Suprapubic skin (tissue), 4 donors: ENCODE measurements at regions not wholly inside any gene's neighbourhood (a gene's known extent, or its start where the extent isn't known, plus 50 kb on each side); places are given as distances from the start of the nearest gene placed in this dataset.

ENCODE experiments used
- DNase-seq, 2 donors: peaks; one replicate each; pipeline ENCODE4 v3.0.0-alpha.2; 2019; ENCODE audit warnings: low spot score in 2 of 2
- H3K27ac ChIP-seq: fragments of 200-600 bp; sonication (generic); one replicate; pipeline ENCODE4 v1.5.1; 2019
- H3K27me3 ChIP-seq: fragments of 200-600 bp; sonication (generic); one replicate; pipeline ENCODE4 v1.5.1; 2019
- H3K36me3 ChIP-seq: fragments of 200-600 bp; sonication (generic); one replicate; pipeline ENCODE4 v1.5.1; 2019
- H3K4me1 ChIP-seq: fragments of 200-600 bp; sonication (generic); one replicate; pipeline ENCODE4 v1.5.1; 2019
- H3K4me3 ChIP-seq: fragments of 200-600 bp; sonication (generic); one replicate; pipeline ENCODE4 v1.5.1; 2019; ENCODE audit warnings: mild to moderate bottlenecking
- H3K9me3 ChIP-seq: fragments of 200-600 bp; sonication (generic); one replicate; pipeline ENCODE4 v1.5.1; 2019
- CTCF ChIP-seq, 2 donors: fragments of 200-600 bp in 1 of 2; fragments of 450-650 bp in 1 of 2; sonication (generic) in 1 of 2; IDR thresholded peaks; one replicate each; pipeline ENCODE4 v1.5.1; 2016 to 2019; ENCODE audit warnings: antibody characterized with exemption in 2 of 2, mild to moderate bottlenecking in 1 of 2, moderate library complexity in 1 of 2
- EP300 ChIP-seq: sonication (generic); formaldehyde crosslinking; IDR thresholded peaks from one replicate; pipeline ENCODE4 v1.6.1; 2017; ENCODE audit warnings: antibody characterized with exemption
- POLR2A ChIP-seq, 2 donors: fragments of 450-650 bp; IDR thresholded peaks; one replicate each; pipeline ENCODE4 v1.6.1; 2017; ENCODE audit warnings: antibody characterized with exemption in 2 of 2, mild to moderate bottlenecking in 2 of 2, moderate library complexity in 2 of 2
- POLR2AphosphoS5 ChIP-seq, 3 donors: sonication (generic); formaldehyde crosslinking; IDR thresholded peaks; one replicate each; pipeline ENCODE4 v1.6.1; 2017; ENCODE audit warnings: antibody characterized with exemption in 3 of 3
- WGBS: methylation state at CpG from one replicate; pipeline ENCODE4 v1.1.5; 2018; 5-methylcytosine and 5-hydroxymethylcytosine counted together

GRCh38 chr1:168379104-168379860 lies 98.6 kb downstream of the TBX19 start:
- Histone ChIP-seq H3K36me3 (no peaks in the 10 kb centered on the region), H3K27ac (no peak overlapping the region), H3K27me3 (no peaks in the 10 kb centered on the region), H3K4me1 (no peaks in the 10 kb centered on the region), H3K4me3 (no peak overlapping the region), H3K9me3 (no peaks in the 10 kb centered on the region)
- WGBS: 92% methylated on average over 8 of the region's 8 CpGs
- no peak for DNase-seq
- no peak for TF ChIP-seq POLR2AphosphoS5 (IDR thresholded peaks at IDR 0.05)
- TF ChIP-seq EP300: no peak
- no peak for TF ChIP-seq CTCF (IDR thresholded peaks at IDR 0.05)
- no peak for TF ChIP-seq POLR2A (IDR thresholded peaks at IDR 0.05)

GRCh38 chr1:168375566-168376300 lies 95.1 kb downstream of the TBX19 start:
- H3K27ac ChIP-seq: no peak overlapping the region
- H3K4me1 ChIP-seq: no peaks in the 10 kb centered on the region
- H3K36me3 ChIP-seq: no peaks in the 10 kb centered on the region
- TF ChIP-seq POLR2AphosphoS5 (IDR thresholded peaks at IDR 0.05) (no peak), CTCF (IDR thresholded peaks at IDR 0.05) (no peak), EP300 (no peak), POLR2A (IDR thresholded peaks at IDR 0.05) (no peak)
- 94% methylated on average over 5 of the region's 5 CpGs for WGBS
- no peak for DNase-seq
- H3K27me3 ChIP-seq: no peaks in the 10 kb centered on the region
- H3K4me3 ChIP-seq: no peak overlapping the region
- H3K9me3 ChIP-seq: no peaks in the 10 kb centered on the region

DNA sequence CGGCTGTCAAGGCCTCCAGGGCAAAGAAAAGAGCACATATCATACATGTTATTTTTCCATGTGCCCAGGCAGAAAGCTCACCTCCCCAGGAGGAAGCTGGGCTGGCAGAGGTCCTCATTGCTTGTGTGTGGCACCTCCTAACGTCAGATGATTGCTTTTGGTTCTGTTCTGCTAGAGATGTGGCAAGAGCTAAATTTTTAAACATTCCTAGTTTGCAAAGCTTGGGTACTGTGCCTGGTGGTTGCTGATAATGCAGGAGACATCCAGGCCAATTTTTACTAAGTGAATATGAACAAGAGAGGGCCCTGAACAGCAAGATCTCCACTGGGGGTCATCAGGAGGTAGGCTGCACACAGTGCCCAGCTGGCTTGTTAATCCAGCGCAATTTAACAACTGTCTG lies 93.9 kb downstream of the TBX19 start:
- H3K4me1 ChIP-seq: no peaks in the 10 kb centered on the region
- no peak for DNase-seq
- no peak overlapping the region for H3K4me3 ChIP-seq
- no peaks in the 10 kb centered on the region for H3K9me3 ChIP-seq
- no peaks in the 10 kb centered on the region for H3K27me3 ChIP-seq
- H3K27ac ChIP-seq: no peak overlapping the region
- WGBS: 65% methylated on average over 3 of the region's 3 CpGs
- H3K36me3 ChIP-seq: no peaks in the 10 kb centered on the region
- no peak for TF ChIP-seq EP300
- no peak for TF ChIP-seq POLR2AphosphoS5 (IDR thresholded peaks at IDR 0.05)

DNA sequence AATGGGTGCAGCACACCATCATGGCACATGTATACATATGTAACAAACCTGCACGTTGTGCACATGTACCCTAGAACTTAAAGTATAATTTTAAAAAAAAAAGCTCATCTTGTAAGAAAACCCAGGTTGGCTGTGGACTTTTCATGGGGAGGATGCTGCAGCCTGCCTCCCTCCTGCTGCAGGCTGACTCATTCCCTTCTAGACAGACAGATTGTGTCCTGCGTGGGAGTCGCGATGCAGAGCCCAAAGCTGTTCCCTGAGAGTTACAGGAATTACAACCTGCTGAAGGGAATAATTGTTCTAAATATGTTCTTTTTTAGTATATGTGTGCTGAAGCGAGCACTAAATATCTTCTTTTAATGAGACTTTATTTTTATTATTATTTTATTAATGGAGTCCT lies 93.2 kb downstream of the TBX19 start:
- Histone ChIP-seq H3K36me3 (no peaks in the 10 kb centered on the region), H3K4me1 (no peaks in the 10 kb centered on the region), H3K4me3 (no peak overlapping the region), H3K9me3 (no peaks in the 10 kb centered on the region), H3K27ac (no peak overlapping the region), H3K27me3 (no peaks in the 10 kb centered on the region)
- no peak for TF ChIP-seq POLR2A (IDR thresholded peaks at IDR 0.05)
- no peak for TF ChIP-seq POLR2AphosphoS5 (IDR thresholded peaks at IDR 0.05)
- no peak for TF ChIP-seq EP300
- TF ChIP-seq CTCF (IDR thresholded peaks at IDR 0.05): no peak
- no peak for DNase-seq
- 54% methylated on average over 5 of the region's 5 CpGs for WGBS

DNA sequence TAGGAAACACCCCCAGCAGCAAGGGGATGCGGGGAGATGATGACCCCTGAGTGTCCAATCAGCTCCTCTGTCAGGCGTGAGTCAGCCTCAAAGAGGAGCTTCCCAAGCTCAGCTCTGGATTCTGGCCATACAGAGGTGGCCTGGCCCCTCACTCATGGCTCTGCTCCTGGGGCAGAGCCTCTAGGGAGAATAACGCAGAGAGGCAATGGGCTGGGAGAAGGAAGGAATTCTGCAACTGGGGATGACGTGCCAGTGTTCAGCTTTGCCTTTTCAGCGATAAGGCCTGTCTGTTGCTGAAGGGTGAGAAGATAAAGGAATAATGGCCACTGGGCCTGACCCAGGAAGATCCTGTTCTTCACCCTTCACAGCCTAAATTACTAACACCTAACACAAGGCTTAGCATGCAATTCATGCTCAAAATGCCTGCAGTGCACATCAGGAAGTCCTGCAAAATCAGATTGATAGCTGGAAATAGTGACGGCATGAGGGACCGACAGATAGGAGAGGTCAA lies 92.2 kb downstream of the TBX19 start:
- no peak for TF ChIP-seq EP300
- no peak for TF ChIP-seq POLR2AphosphoS5 (IDR thresholded peaks at IDR 0.05)
- TF ChIP-seq CTCF (IDR thresholded peaks at IDR 0.05): no peak
- no peak for TF ChIP-seq POLR2A (IDR thresholded peaks at IDR 0.05)
- Histone ChIP-seq H3K27me3 (no peaks in the 10 kb centered on the region), H3K9me3 (no peaks in the 10 kb centered on the region), H3K27ac (no peak overlapping the region), H3K4me1 (no peaks in the 10 kb centered on the region), H3K4me3 (no peak overlapping the region), H3K36me3 (no peaks in the 10 kb centered on the region)
- DNase-seq: no peak
- 81% methylated on average over 7 of the region's 7 CpGs for WGBS
